HG02763 (cell line): ENCODE measurements at regions not wholly inside any gene's neighbourhood (a gene's known extent, or its start where the extent isn't known, plus 50 kb on each side); places are given as distances from the start of the nearest gene placed in this dataset.

Source experiments
- ATAC-seq: cut with Tn5 transposase; IDR thresholded peaks from one replicate; pipeline ENCODE4 v1.9.1; 2021; ENCODE audit warnings: mild to moderate bottlenecking, moderate library complexity; ENCODE audit not compliant: unreplicated experiment

DNA sequence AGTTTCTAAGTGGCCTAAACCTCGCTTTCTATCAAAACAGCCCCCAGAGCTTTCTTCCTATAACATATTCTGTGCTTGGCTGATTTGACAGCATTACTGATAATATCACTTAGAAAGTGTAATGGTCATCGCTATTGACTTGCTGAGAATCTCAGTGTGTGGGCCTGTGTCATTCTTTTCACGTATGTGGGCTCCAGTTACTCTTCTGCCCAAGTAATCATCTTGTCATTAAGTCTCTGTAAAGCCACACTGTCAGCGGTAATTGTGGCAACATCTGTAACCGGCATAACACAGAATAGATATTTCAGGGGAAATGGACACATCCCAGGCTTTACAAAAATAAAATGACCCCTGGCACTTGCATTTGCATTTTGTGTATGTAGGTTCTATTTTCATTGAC lies 313.6 kb upstream of the LMCD1 start:
- no peak for ATAC-seq

DNA sequence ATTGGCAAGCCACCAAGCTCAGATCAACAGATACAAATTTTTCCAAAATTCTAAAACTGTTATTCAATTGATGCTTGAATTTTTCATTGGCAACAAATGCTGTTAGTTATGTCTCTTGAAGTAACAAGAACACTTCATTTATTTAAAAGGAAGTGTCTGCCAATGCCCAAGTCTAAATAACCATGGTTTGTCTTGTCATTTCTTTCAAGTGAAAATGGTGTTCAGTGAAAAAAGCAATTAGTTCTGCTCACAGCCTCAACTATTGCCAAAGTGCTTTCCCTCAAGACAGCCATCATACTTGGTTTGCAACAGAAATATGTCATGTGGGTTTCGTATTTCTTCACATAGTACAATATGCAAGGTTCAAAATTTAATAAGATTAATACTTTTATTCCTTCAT lies 312.6 kb upstream of the LMCD1 start:
- ATAC-seq: no peak

DNA sequence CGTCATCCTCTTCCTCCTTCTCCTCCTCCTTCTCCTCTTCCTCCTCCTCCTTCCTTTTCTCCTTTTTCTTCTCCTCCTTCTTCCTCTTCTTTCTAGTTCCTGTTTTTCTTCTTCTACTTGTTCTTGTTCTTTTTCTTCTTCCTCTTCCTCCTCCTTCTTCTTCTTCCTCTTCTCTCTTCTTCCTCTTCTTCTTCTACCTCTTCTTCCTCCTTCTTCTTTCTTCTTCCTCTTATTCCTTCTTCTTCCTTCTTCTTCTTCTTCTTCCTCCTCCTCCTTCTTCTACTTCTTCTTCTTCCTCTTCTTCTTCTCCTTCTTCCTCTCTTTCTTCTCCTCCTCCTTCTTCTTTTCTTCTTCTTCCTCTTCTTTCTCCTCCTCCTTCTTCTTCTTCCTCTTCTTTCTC lies 310.2 kb upstream of the LMCD1 start:
- no peak for ATAC-seq

DNA sequence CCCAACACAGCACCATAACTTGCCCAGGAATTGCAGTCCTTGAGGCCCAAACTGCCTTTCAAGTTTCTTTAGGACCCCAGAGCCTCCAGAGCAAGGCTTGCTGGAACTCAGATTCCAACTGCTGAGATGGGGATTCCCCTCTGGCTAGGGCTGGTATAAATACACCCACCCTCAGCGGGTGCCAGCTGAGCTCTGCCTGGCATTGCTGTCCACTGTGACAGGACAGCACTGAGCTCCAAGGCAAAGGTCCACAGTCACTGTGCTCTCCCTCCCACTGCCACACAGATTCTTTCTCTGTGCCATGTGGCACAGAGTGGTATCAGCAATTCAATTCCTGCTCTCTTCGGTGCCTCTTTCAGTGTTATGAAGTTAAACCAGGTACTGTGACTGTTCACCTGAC lies 304.2 kb upstream of the LMCD1 start:
- ATAC-seq: no peak

DNA sequence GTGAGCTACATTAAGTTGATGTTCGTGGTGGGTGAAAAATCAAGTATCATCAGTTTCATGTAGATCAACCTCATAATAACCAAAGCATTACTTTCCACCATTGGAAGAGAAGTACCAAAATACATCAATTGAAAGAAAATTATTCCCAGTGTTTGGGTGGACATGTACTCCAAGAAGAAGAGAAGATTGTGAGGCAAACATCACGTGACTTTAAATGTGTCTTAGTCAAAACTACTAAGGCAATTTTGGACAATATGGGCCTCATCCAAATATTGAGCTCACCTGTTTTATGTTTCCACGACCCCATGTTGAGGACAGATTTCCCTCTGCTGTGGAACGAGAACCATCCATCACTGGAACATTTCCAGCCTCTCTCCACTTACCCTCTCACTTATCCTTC lies 303.0 kb upstream of the LMCD1 start:
- no peak for ATAC-seq

DNA sequence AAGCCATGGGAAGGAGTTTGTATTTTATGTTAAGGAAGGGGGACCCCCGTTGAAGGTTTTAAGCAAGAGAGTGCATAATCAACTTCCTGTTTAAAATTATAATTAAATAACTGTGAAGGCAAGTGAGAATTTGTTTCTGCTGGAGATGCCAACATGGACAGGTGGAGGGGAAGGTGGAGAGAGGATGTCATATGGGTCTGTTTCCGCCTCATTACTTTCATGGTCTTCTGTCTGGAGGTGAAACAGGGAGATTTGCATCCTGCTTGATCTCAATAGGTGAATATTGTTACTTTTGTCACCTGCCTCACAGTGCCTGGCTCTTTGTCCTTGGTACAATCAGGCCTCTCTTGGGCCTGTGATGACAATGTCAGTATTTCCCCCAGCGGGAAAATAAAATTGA lies 300.6 kb upstream of the LMCD1 start:
- ATAC-seq: no peak

DNA sequence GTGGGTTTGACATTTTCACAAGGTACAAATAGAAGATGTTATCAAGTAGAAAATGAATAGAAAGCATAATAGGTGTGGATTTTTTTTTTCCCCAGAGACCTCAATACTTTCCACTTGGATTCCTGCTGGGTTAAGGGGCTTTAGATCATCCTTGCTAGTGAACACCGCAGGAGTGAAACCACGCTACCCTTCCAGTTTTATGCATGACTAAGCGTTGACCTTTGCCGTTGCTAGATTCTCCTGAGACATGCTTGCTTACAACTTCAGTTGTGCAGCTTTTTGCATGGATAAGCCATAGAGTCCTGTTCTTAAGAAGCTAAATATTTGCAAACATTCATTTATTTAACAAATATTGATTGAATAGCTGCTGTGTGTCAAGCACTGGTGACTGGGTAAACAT lies 299.7 kb upstream of the LMCD1 start:
- no peak for ATAC-seq

DNA sequence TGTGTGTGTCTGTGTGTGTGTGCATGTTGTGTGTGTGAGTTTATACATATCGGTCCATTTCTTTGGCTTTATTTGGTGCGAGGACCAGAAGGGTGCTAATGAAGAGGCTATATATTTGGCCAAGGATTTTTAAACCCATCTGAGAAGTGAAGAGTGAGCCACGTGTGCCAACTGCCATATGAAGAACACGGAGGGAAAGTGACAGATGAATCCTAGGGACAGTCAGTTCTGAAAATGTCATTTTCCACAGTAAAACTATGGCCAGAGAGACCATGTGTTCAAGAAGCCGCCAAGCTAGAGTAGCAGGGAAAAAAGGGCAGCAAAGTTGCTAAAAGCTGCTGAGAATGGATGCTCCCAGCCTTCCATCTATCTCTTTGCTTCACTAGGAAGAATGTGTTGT lies 297.3 kb upstream of the LMCD1 start:
- ATAC-seq: no peak

DNA sequence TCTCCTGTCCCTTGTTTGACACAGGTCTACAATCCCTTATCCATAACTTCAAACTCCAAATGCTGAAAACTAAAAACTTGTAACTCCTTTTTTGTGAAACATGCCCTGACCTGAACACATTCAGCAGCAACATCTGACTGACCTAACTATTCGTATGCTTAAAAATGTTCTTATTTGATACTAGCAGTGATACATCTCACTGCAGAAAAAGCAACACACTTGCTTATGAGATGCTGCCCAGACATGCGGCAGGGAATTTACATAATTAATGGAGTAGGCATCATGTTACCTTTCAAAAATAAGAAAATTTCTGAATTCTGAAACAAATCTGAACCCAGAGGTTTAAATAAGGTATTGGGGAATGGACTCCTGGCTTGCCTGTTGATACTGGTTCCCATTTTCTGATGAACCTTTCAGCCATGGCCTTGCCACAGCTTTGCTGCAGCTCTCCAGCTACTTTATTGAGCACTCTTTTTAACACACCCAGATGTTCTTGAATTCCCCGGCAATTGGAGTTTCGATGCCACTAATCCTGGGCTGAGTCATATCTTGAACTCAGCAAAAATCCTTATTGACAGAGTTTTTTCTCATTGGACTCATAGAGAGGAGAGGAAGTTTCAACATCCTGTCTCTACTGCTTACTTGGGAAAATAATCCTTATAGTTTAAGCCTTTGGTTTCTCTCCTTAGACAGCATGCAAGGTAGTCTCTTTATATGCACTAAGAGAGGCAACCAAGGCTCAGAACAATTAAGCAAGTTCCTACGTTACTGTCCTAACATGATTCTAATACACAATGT lies 296.6 kb upstream of the LMCD1 start:
- ATAC-seq: no peak

DNA sequence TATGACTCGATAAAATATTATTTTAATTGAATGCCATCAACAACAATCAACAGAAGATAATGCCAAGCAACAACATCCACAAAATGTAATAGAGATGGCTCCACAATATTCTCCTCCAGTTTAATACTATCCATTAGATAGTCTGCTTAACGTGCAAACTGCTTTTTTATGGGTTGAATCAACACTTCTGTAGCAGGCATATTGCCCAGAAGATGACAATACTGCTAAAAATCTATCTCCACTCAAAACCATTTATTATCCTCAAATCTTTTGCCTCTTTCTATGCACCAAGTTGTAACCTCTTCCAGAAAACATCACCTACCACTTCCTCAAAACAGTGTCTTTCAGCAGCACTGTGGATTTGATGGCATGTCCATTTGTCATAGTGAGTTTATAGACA lies 295.7 kb upstream of the LMCD1 start:
- no peak for ATAC-seq

DNA sequence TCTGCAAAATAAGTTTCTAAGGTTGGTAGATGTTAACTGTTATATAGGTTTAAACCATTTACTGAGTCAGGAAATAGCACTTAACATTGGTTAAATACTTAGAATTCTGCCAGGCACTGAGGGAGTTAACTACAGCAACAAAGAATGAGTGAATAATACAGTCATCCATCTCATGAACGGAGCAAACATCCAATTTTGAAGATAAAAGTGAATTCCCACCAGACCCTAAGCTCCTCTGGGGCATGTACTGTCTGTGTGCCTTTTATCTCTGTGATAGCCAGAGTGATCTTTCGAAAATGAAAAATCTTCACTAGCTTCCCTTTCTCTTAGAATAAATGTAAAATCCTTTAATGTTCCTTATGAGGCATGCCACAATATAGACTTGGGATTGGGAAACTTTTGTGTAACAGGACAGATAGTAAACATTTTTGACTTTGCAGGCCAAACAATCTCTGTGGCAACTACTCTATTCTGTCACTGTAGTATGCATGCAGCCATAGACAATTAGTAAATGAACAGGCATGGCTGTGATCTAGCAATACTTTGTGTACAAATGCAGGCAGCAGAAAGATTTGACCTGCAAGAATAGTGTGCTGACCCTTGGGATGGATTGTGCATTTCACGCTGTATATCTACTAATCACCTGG lies 294.5 kb upstream of the LMCD1 start:
- no peak for ATAC-seq

DNA sequence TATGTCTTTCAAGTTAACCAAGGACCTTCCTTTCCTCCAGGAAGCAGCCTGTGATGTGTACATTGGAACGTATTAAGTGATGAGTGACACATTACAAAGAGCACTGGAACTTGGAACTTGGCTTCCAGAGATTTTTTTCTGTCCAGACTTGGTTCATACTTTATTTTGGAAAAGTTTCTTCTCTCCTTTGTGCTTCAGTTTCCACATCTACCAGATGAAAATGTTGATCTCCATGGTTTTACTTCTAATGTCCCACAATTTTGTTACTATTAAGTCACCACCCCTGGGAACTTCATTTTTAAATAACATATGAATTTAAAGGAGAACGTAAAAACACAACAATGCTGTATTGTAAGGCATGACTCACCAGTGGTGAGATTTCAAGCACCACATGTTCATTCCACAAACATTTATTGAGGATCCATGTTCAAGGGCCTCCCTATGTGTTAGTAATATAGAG lies 290.7 kb upstream of the LMCD1 start:
- ATAC-seq: no peak

DNA sequence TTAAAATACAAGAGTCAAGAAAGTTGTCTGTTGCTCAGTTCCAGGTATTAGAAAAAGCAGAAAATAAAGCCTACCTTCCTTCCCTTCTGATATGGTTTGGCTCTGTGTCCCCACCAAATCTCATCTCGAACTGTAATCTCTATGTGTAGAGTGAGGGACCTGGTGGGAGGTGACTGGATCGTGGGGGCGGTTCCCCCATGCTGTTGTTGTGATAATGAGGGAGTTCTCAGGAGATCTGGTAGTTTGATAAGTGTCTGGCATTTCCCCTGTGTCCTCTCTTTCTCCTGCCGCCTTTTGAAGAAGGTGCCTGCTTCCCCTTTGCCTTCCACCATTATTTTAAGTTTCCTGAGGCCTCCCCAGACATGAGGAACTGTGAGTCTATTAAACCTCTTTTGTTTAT lies 288.8 kb upstream of the LMCD1 start:
- ATAC-seq: no peak

DNA sequence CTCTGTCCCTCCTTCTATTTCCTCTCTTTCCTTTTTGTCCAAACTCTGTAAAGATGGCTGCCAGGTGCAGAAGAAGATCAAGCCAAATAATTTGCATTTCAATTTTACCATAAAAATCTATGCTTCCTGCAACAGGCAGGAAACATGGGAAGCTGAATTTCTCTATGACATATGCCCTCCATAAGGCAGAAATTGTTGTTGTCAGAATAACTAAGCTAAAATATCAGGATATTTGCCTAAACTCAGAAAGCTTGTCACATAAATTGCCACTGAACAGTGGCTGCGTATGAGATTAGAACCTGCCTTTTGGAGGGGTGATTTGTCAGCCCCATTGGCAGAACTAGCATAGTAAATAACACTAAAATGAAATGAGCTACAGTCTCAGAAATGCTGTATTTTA lies 288.3 kb upstream of the LMCD1 start:
- no peak for ATAC-seq

DNA sequence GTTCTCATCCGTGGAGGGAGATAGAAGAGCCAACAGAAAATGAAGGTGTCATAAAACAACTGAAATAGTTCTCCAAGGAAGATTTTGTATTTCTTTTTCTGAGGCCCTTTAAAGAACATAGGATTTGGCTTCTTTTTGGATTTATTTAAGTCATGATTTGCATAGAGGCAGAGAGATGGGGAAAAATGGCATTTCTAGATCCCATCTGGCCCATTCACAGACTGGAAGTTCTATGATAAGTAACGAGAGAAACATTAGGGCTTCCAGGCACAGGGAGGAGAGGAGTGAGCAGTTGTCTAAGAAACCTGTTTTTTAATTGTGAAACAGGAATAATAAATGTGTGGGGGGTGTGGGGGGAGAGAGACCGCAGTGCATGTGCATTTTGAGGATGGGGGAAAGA lies 285.8 kb upstream of the LMCD1 start:
- no peak for ATAC-seq

DNA sequence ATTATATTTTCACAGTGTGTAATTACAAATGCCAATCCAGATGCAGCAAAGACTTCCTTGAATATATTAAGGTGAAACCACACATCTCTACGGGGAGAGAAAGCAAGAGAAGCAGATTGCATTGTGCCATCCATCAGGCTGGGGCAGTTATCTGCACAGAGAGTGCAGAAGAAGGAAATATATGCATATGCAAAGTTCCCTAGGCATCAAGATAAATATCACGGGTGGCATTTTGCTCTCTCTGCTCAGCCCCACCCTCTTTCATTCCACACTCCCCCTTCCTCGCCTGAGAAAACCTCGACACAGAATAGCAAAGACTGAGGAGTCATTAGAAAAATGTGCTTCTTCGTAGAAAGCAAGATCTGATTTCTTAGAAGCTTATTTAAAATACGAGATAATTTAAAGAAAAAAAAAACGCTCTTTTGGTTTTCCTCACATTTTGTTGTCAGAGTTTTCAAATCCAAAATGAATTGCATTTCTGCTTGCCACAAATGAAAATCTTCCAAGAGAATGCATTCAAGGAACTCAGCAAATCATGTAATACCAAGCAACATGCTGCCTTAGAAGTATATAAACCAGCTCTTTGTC lies 283.2 kb upstream of the LMCD1 start:
- no peak for ATAC-seq

DNA sequence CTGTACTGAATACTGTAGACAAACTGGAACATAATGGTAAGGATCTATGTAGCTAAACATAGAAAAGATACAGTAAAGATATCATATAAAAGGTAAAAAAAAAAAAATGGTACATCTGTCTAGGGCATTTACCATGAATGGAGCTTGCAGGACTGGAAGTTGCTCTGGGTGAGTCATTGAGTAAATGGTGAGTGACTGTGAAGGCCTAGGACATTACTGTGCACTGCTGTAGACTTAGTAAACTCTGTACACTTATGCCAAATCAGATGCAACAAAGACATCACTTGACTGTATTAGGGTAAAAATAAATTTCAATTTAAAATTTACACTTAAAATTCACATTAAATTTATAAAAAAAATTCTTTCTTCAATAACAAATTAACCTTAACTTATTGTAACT lies 281.3 kb upstream of the LMCD1 start:
- no peak for ATAC-seq

DNA sequence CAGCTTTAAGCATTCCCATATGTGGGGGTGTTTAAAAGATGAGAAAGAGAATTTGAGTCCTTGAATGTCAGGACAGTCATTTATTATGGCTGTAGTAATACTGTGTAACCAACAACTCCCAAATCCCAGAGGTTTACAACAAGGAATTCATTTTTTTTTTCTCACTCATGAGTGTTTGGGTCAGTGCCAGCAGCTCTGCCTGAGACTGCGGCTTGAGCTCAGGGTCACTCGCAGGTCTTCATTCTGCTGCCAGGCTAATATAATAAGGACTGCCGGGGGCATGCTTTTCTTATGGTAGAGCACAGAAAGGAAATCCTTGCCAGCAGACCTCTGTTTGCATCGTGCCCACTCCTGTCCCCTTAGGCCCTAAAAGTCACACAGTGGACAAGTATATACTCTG lies 277.9 kb upstream of the LMCD1 start:
- no peak for ATAC-seq

DNA sequence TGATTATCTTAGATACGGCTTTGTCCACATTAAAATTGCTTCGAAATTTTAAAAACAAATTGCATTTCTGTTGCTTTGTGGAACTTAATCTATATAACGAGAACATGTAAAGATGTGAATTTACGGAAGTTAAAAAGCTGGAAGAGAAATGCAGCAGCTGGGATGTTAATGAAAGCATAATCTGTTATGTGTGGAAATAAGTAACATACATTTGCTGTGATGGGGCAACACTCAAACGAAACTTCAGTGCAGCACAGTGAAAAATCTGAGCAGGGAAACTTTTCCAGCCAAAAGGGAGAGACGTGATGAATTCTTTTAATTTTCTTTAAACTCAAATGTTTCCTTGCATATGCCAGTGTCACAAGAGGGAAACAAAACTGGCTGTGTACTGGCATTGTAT lies 276.7 kb upstream of the LMCD1 start:
- ATAC-seq: no peak

DNA sequence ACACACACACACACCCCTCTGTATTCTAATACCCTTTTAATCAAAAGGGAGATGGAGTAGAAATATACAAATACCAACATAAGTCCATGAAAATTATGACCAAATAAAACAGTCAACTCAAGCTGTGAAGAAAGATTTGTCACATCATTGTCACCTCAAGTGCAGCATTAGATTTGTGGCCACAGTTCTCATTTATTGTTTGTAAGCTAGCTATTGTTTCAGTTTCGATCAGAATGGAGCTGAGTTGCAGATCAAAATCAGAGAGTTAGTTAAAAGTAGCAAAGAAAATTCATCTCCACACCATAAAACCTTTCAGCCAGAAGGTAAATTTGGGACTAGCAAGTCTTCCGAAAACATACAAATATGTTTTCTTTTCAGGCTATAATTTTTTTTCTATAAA lies 267.7 kb upstream of the LMCD1 start:
- ATAC-seq: no peak

DNA sequence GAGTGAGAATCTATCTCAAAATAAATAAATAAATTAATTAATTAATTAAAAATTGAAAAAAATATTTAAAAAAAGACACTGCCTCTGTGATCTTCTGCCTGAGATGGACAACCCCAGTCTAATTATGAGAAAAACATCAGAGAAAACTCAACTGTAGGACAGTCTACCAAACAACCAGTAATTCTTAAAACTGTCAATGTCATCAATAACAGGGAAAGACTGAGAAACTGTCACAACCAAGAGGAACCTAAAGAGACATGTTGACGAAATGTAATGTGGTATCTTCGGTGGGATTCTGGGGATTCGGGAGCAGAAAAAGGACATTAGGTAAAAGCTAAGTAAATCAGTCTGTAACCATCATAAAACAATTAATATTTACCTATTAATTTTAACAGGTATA lies 265.4 kb upstream of the LMCD1 start:
- no peak for ATAC-seq

DNA sequence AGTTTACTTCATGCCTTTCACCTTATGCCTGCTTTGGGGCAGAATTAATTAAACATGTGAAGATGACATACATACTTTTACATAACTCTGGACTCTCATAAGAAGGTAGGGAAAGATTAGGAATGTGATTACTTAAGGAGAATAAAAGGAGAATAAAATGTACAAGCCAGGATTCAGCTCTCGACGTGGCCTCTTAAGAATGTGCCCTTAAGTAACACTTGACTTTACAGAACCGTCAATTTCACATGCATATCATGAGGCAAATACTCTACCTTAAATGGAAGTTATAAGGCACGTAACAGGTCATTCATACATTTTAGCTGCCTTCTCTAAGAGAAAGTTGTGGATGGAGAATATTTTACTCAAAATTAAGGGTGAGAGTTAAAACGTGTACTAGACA lies 263.7 kb upstream of the LMCD1 start:
- no peak for ATAC-seq
